HepG2 (cell line): ENCODE measurements at regions not wholly inside any gene's neighbourhood (a gene's known extent, or its start where the extent isn't known, plus 50 kb on each side); places are given as distances from the start of the nearest gene placed in this dataset.
"Not testable (repeated sequence)": the region's sequence is repeated elsewhere in the genome, so short reads cannot be mapped to it uniquely, and the experiment has no call there.

ENCODE experiments used
- ATAC-seq: fragments of 200-7000 bp; cut with Tn5 transposase; 3 replicates; pipeline ENCODE4 v1.9.1; 2020; ENCODE audit warnings: mild to moderate bottlenecking, moderate library complexity
- BruUV-seq: library from RNA; stranded (reverse); fragments of 400-500 nt; replicated peaks from 2 replicates; lab custom pipeline; 2021; lab: Mats Ljungman, UMichigan
- CTCF ChIA-PET: fragments of 300-600 bp; formaldehyde crosslinking; extraction: SDS; loops from one replicate; lab custom pipeline; 2021; ENCODE audit warnings: low total read pairs, inconsistent platforms, low intra/inter-chr PET ratio; lab: Yijun Ruan, JAX
- POLR2A ChIA-PET: fragments of 350-600 bp; sonication (Branson Sonifier 250); formaldehyde crosslinking; loops from one replicate; lab custom pipeline; 2020; ENCODE audit warnings: antibody characterized with exemption, inconsistent platforms; lab: Yijun Ruan, JAX
- DNase-seq: peaks from one replicate; pipeline ENCODE4 v3.0.0-alpha.2; 2015; ENCODE audit warnings: low spot score
- FAIRE-seq: peaks from 3 replicates; lab custom pipeline; 2011; peaks lifted over from hg19 to GRCh38; lab: Jason Lieb, UNC
- H2AFZ ChIP-seq: one replicate; pipeline ENCODE4 v1.6.1; 2011; ENCODE audit warnings: low read length, inconsistent platforms
- H3K27ac ChIP-seq: fragments of 300-600 bp; 3 replicates; pipeline ENCODE4 v1.8.0; 2011; ENCODE audit warnings: mixed run types, mild to moderate bottlenecking, mixed read lengths, low read length, inconsistent platforms; ENCODE audit not compliant: insufficient read depth; ENCODE audit errors: extremely low read length
- H3K27me3 ChIP-seq, 2 experiments: fragments of 200-600 bp in 1 of 2; 2 replicates in 1 of 2; 3 replicates in 1 of 2; pipeline versions ENCODE4 v1.6.0 to v1.8.0; 2011; ENCODE audit warnings: low read length in 2 of 2, mild to moderate bottlenecking in 2 of 2, moderate library complexity in 2 of 2, inconsistent platforms in 1 of 2; ENCODE audit not compliant: insufficient read depth in 2 of 2, control insufficient read depth in 1 of 2
- H3K36me3 ChIP-seq, 2 experiments: fragments of 200-600 bp in 1 of 2; replicated peaks in 1 of 2; 2 replicates in 1 of 2; 3 replicates in 1 of 2; pipeline versions ENCODE4 v1.5.1 to v1.8.0; 2011; ENCODE audit warnings: low read length in 2 of 2, inconsistent platforms in 1 of 2; ENCODE audit not compliant: insufficient read depth in 2 of 2, control insufficient read depth in 1 of 2
- H3K4me1 ChIP-seq: 2 replicates; pipeline ENCODE4 v1.5.1; 2012; ENCODE audit warnings: low read length, inconsistent platforms; ENCODE audit not compliant: insufficient read depth
- H3K4me2 ChIP-seq: 2 replicates; pipeline ENCODE4 v1.6.0; 2011; ENCODE audit warnings: low read depth, low read length, inconsistent platforms
- H3K4me3 ChIP-seq, 3 experiments: fragments of 200-600 bp in 1 of 3; sonication (generic), shearing (Covaris generic) in 1 of 3; replicated peaks in 1 of 3; 2 replicates each; pipeline ENCODE4 v1.5.1; 2011 to 2016; ENCODE audit warnings: low read length in 3 of 3, inconsistent platforms in 2 of 3, low read depth in 2 of 3, mild to moderate bottlenecking in 2 of 3, control low read depth in 1 of 3, mixed read lengths in 1 of 3; ENCODE audit not compliant: insufficient read depth in 1 of 3
- H3K79me2 ChIP-seq: one replicate; pipeline ENCODE4 v1.6.1; 2011; ENCODE audit warnings: low read length, inconsistent platforms; ENCODE audit not compliant: insufficient read depth
- H3K9ac ChIP-seq: 2 replicates; pipeline ENCODE4 v1.6.0; 2011; ENCODE audit warnings: mild to moderate bottlenecking, low read depth, low read length, inconsistent platforms; ENCODE audit not compliant: insufficient read depth
- H3K9me3 ChIP-seq: 2 replicates; pipeline ENCODE4 v1.5.1; 2012; ENCODE audit warnings: mild to moderate bottlenecking, low read length
- H4K20me1 ChIP-seq: 2 replicates; pipeline ENCODE4 v1.6.0; 2011; ENCODE audit warnings: inconsistent platforms, mild to moderate bottlenecking, low read length, moderate library complexity; ENCODE audit not compliant: insufficient read depth
- ERF ChIP-seq: IDR thresholded peaks from 2 replicates; pipeline ENCODE4 v1.6.1; 2018; ENCODE audit warnings: missing biosample characterization, missing genetic modification reagents
- FLYWCH1 ChIP-seq: sonication (generic); formaldehyde crosslinking; IDR thresholded peaks from 2 replicates; pipeline ENCODE4 v1.8.1; 2023; ENCODE audit warnings: mild to moderate bottlenecking, missing genetic modification reagents
- TBX3 ChIP-seq: fragments of 450-650 bp; IDR thresholded peaks from 2 replicates; pipeline ENCODE4 v1.6.1; 2017; ENCODE audit warnings: antibody characterized with exemption, mild to moderate bottlenecking, inconsistent platforms, borderline replicate concordance
- TIGD3 ChIP-seq: sonication (generic); formaldehyde crosslinking; IDR thresholded peaks from 2 replicates; pipeline ENCODE4 v1.5.1; 2020; ENCODE audit warnings: mild to moderate bottlenecking, missing genetic modification reagents, borderline replicate concordance
- ZBTB20 ChIP-seq: sonication (generic); formaldehyde crosslinking; IDR thresholded peaks from 2 replicates; pipeline ENCODE4 v1.8.1; 2023; ENCODE audit warnings: missing genetic modification reagents, low read depth, mild to moderate bottlenecking, borderline replicate concordance
- ZMAT3 ChIP-seq: sonication (generic); formaldehyde crosslinking; conservative IDR thresholded peaks from 2 replicates; pipeline ENCODE4 v1.7.0; 2021; ENCODE audit warnings: missing genetic modification reagents
- ZNF180 ChIP-seq: sonication (generic); formaldehyde crosslinking; IDR thresholded peaks from 2 replicates; pipeline ENCODE4 v1.4.0; 2020; ENCODE audit warnings: low read depth, missing genetic modification reagents, borderline replicate concordance
- ZNF281 ChIP-seq: sonication (generic); formaldehyde crosslinking; IDR thresholded peaks from 2 replicates; pipeline ENCODE4 v1.4.0; 2020; ENCODE audit warnings: missing genetic modification reagents, borderline replicate concordance
- ZNF30 ChIP-seq: sonication (generic); formaldehyde crosslinking; IDR thresholded peaks from 2 replicates; pipeline ENCODE4 v1.5.0; 2020; ENCODE audit warnings: mild to moderate bottlenecking, missing genetic modification reagents
- ZNF335 ChIP-seq: sonication (generic); formaldehyde crosslinking; IDR thresholded peaks from 2 replicates; pipeline ENCODE4 v1.4.0; 2020; ENCODE audit warnings: missing genetic modification reagents
- ZNF660 ChIP-seq: sonication (generic); formaldehyde crosslinking; IDR thresholded peaks from 2 replicates; pipeline ENCODE4 v1.5.1; 2020; ENCODE audit warnings: mild to moderate bottlenecking, low read depth, missing genetic modification reagents, borderline replicate concordance
- ZNF850 ChIP-seq: sonication (generic); formaldehyde crosslinking; conservative IDR thresholded peaks from 2 replicates; pipeline ENCODE4 v1.9.0; 2021; ENCODE audit warnings: mild to moderate bottlenecking, missing genetic modification reagents
- WGBS: methylation state at CpG from one replicate; pipeline ENCODE4 v1.1.6; 2017; ENCODE audit warnings: low lambda C conversion rate; 5-methylcytosine and 5-hydroxymethylcytosine counted together
- in situ Hi-C: cut with HindIII; loops from 2 replicates; pipeline ENCODE4 v1.10.0; 2017; ENCODE audit warnings: low pct_unique_long_range_greater_than_20kb; ENCODE audit not compliant: extremely low pct_ligation_motif_present
- intact Hi-C: fragments of 100-400 bp; cut with micrococcal nuclease; formaldehyde crosslinking; loops from one replicate; pipeline ENCODE4 v1.10.0; 2022; ENCODE audit not compliant: unreplicated experiment

GRCh38 chr2:209141142-209141541 is 282.7 kb upstream of the MAP2 start (continued):
- no peak for TF ChIP-seq TIGD3 (CRISPR knock-in tag)
- no peak for TF ChIP-seq TBX3

- no peaks in the 10 kb centered on the region for H3K27me3 ChIP-seq
- intact Hi-C loops (no loop called here), in situ Hi-C loops (no loop called here)
- ChIA-PET POLR2A (no interaction called here), CTCF (no interaction called here)
- H3K9me3 ChIP-seq: no peaks in the 10 kb centered on the region
- no peak overlapping the region for H2AFZ ChIP-seq
- no peaks in the 10 kb centered on the region for H3K4me1 ChIP-seq
- 0% methylated on average over 1 of the region's 1 CpG for WGBS
- H3K79me2 ChIP-seq: no peaks in the 10 kb centered on the region
- H3K4me3 ChIP-seq: no peak overlapping the region
- no peak overlapping the region for H3K9ac ChIP-seq
- no peak for FAIRE-seq
- TF ChIP-seq ZNF335 (CRISPR knock-in tag) (no peak), ZNF660 (CRISPR knock-in tag) (no peak), ZNF180 (CRISPR knock-in tag) (no peak), ZBTB20 (no peak), ZNF281 (CRISPR knock-in tag) (no peak), ZMAT3 (CRISPR knock-in tag) (no peak), FLYWCH1 (CRISPR knock-in tag) (no peak), ZNF30 (no peak), ERF (CRISPR knock-in tag) (no peak), ZNF850 (no peak)
- no TSS peak for BruUV-seq
- no peak overlapping the region for H3K4me2 ChIP-seq
- no peaks in the 10 kb centered on the region for H4K20me1 ChIP-seq
- ATAC-seq: no peak
- H3K27ac ChIP-seq: no peak overlapping the region
- no peak for DNase-seq
- no peaks in the 10 kb centered on the region for H3K36me3 ChIP-seq
Observed at GRCh38 chr2:209141818-209142217, 282.0 kb upstream of the MAP2 start.

- H3K27me3 ChIP-seq, POLR2A ChIA-PET, DNase-seq, ATAC-seq, BruUV-seq, H3K9ac ChIP-seq, FAIRE-seq, in situ Hi-C loops, H3K4me3 ChIP-seq, H3K36me3 ChIP-seq, intact Hi-C loops, H3K79me2 ChIP-seq, H3K27ac ChIP-seq, CTCF ChIA-PET, H4K20me1 ChIP-seq, H3K9me3 ChIP-seq, H2AFZ ChIP-seq, H3K4me2 ChIP-seq, H3K4me1 ChIP-seq: not testable (repeated sequence)
- 37% methylated on average over 19 of the region's 30 CpGs for WGBS
Observed at GRCh38 chr2:209145220-209145691, 278.6 kb upstream of the MAP2 start.
